Spleen (tissue), 11 donors: ENCODE measurements at regions not wholly inside any gene's neighbourhood (a gene's known extent, or its start where the extent isn't known, plus 50 kb on each side); places are given as distances from the start of the nearest gene placed in this dataset.

ENCODE experiments used
- DNase-seq: peaks from one replicate; pipeline ENCODE4 v3.0.0-alpha.2; 2020
- H3K27ac ChIP-seq, 8 donors: fragments of 200-600 bp; sonication (generic) in 7 of 8; 1 replicate in 4 of 8; 2 replicates in 4 of 8; pipeline versions ENCODE4 v1.5.0 to v1.8.0; 2016 to 2021; ENCODE audit warnings: inconsistent platforms in 4 of 8, mild to moderate bottlenecking in 4 of 8, moderate library complexity in 1 of 8
- H3K27me3 ChIP-seq, 7 donors: fragments of 200-600 bp; sonication (generic) in 6 of 7; replicated peaks in 1 of 7; 1 replicate in 4 of 7; 2 replicates in 3 of 7; pipeline versions ENCODE4 v1.5.0 to v1.8.0; 2016 to 2021; ENCODE audit warnings: inconsistent platforms in 3 of 7, mild to moderate bottlenecking in 1 of 7
- H3K36me3 ChIP-seq, 6 donors: fragments of 200-600 bp; sonication (generic) in 5 of 6; 1 replicate in 4 of 6; 2 replicates in 2 of 6; pipeline versions ENCODE4 v1.5.0 to v1.8.0; 2016 to 2021; ENCODE audit warnings: inconsistent platforms in 2 of 6
- H3K4me1 ChIP-seq, 6 donors: fragments of 200-600 bp; sonication (generic) in 5 of 6; 1 replicate in 3 of 6; 2 replicates in 3 of 6; pipeline versions ENCODE4 v1.5.0 to v1.8.0; 2016 to 2021; ENCODE audit warnings: inconsistent platforms in 3 of 6
- H3K4me3 ChIP-seq, 8 donors: fragments of 200-600 bp; sonication (generic) in 7 of 8; 1 replicate in 4 of 8; 2 replicates in 4 of 8; pipeline versions ENCODE4 v1.5.0 to v1.8.0; 2016 to 2021; ENCODE audit warnings: inconsistent platforms in 4 of 8, mild to moderate bottlenecking in 4 of 8, moderate library complexity in 2 of 8
- H3K9me3 ChIP-seq, 8 donors: fragments of 200-600 bp; sonication (generic) in 7 of 8; 1 replicate in 4 of 8; 2 replicates in 4 of 8; pipeline versions ENCODE4 v1.5.0 to v1.8.0; 2016 to 2021; ENCODE audit warnings: inconsistent platforms in 4 of 8
- POLR2A ChIP-seq, 3 donors: fragments of 450-650 bp; IDR thresholded peaks; one replicate each; pipeline ENCODE4 v1.5.1; 2017; ENCODE audit warnings: antibody characterized with exemption in 3 of 3, mild to moderate bottlenecking in 1 of 3
- POLR2AphosphoS5 ChIP-seq, 3 donors: sonication (generic); formaldehyde crosslinking; IDR thresholded peaks; one replicate each; pipeline ENCODE4 v1.5.1; 2017; ENCODE audit warnings: antibody characterized with exemption in 3 of 3
- WGBS, 5 donors: extraction: QIAGEN DNeasy Blood & Tissue Kit in 3 of 5; methylation state at CpG; one replicate each; pipeline versions ENCODE4 v1.1.5 to v1.1.7; 2013 to 2018; 5-methylcytosine and 5-hydroxymethylcytosine counted together
- intact Hi-C: fragments of 100-400 bp; cut with DNase I; formaldehyde crosslinking; loops from one replicate; pipeline ENCODE4 v1.15.0; 2023; ENCODE audit warnings: low total_unique reads
- TF ChIP-seq, protein P1 (sequence below), 11 experiments: fragments of 200-600 bp in 7 of 11; fragments of 450-650 bp in 4 of 11; sonication (generic) in 4 of 11; IDR thresholded peaks in 8 of 11; conservative IDR thresholded peaks in 3 of 11; 1 replicate in 7 of 11; 2 replicates in 4 of 11; pipeline versions ENCODE4 v1.4.0 to v1.8.0; 2016 to 2021; ENCODE audit warnings: antibody characterized with exemption in 11 of 11, inconsistent platforms in 4 of 11, mild to moderate bottlenecking in 1 of 11
- donor health status: healthy with polysubstance abuse.
- donor health status: DM: no; HTN: no; CAD: no; lungs with moderate emphysema.
- donor health status: DM: no; HTN: no; CAD: no.
- donor health status: Bipolar disorder and iron deficiency.
- donor health status: healthy.
- donor health status: DM: no; HTN: no; CAD: no.
- donor health status: DM: yes; HTN: yes; CAD: no.

DNA sequence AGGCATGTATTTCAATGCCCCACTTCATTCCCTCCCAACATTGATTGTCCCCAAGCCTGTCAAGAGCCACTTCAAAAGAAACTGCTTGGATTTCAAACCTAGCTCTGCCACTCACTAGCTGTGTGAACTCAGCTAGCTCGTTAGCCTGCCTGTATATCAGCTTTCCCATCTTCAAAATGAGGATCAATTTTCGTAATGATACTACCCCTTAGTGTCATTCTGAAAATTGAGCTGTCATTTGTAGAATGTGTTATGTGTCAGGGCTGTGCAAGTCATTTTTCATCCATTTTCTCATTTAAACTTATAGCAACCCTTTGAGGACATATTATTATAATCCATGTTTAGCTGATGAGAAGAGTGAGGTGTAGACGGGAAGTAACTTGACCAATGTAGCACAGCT is 88.6 kb downstream of the TRIM42 start:
- H3K27me3 ChIP-seq, result peaks cover 0 to 12% (median 0%) of the 10 kb centered on the region in 7 donors
- H3K9me3 ChIP-seq, result no peaks in the 10 kb centered on the region
- DNase-seq, result no peak
- TF ChIP-seq POLR2AphosphoS5 (IDR thresholded peaks at IDR 0.05) (no peak), POLR2A (IDR thresholded peaks at IDR 0.05) (no peak)
- TF ChIP-seq, protein P1, sequence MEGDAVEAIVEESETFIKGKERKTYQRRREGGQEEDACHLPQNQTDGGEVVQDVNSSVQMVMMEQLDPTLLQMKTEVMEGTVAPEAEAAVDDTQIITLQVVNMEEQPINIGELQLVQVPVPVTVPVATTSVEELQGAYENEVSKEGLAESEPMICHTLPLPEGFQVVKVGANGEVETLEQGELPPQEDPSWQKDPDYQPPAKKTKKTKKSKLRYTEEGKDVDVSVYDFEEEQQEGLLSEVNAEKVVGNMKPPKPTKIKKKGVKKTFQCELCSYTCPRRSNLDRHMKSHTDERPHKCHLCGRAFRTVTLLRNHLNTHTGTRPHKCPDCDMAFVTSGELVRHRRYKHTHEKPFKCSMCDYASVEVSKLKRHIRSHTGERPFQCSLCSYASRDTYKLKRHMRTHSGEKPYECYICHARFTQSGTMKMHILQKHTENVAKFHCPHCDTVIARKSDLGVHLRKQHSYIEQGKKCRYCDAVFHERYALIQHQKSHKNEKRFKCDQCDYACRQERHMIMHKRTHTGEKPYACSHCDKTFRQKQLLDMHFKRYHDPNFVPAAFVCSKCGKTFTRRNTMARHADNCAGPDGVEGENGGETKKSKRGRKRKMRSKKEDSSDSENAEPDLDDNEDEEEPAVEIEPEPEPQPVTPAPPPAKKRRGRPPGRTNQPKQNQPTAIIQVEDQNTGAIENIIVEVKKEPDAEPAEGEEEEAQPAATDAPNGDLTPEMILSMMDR (IDR thresholded peaks at IDR 0.05 in 8 of 11, conservative IDR thresholded peaks at IDR 0.05 in 3 of 11), result no peak
- H3K4me3 ChIP-seq, result no peak overlapping the region
- no peaks in the 10 kb centered on the region for H3K36me3 ChIP-seq
- no peak overlapping the region for H3K27ac ChIP-seq
- WGBS, 5 donors, result 44 to 87% (median 58%) methylated on average over 3 of the region's 3 CpGs
- intact Hi-C loops, result no loop called here
- H3K4me1 ChIP-seq, result no peaks in the 10 kb centered on the region

GRCh38 chr3:140767566-140767965 is 89.7 kb downstream of the TRIM42 start:
- no peak for DNase-seq
- H3K4me1 ChIP-seq, result no peaks in the 10 kb centered on the region
- no peaks in the 10 kb centered on the region for H3K9me3 ChIP-seq
- no peak overlapping the region for H3K27ac ChIP-seq
- TF ChIP-seq POLR2AphosphoS5 (IDR thresholded peaks at IDR 0.05) (no peak), POLR2A (IDR thresholded peaks at IDR 0.05) (no peak)
- TF ChIP-seq, protein P1 (IDR thresholded peaks at IDR 0.05 in 8 of 11, conservative IDR thresholded peaks at IDR 0.05 in 3 of 11), result no peak
- intact Hi-C loops, result no loop called here
- 74 to 88% (median 79%) methylated on average over 1 of the region's 1 CpG for WGBS, 5 donors
- no peak overlapping the region for H3K4me3 ChIP-seq
- peaks cover 0 to 12% (median 0%) of the 10 kb centered on the region in 7 donors for H3K27me3 ChIP-seq
- no peaks in the 10 kb centered on the region for H3K36me3 ChIP-seq

GRCh38 chr3:140768941-140769340 is 91.1 kb downstream of the TRIM42 start:
- peaks cover 0 to 12% (median 0%) of the 10 kb centered on the region in 7 donors for H3K27me3 ChIP-seq
- no peaks in the 10 kb centered on the region for H3K36me3 ChIP-seq
- H3K4me1 ChIP-seq, result no peaks in the 10 kb centered on the region
- TF ChIP-seq, protein P1 (IDR thresholded peaks at IDR 0.05 in 8 of 11, conservative IDR thresholded peaks at IDR 0.05 in 3 of 11), result no peak
- TF ChIP-seq POLR2AphosphoS5 (IDR thresholded peaks at IDR 0.05) (no peak), POLR2A (IDR thresholded peaks at IDR 0.05) (no peak)
- WGBS, 5 donors, result 80 to 93% (median 86%) methylated on average over 2 of the region's 2 CpGs
- H3K9me3 ChIP-seq, result no peaks in the 10 kb centered on the region
- DNase-seq, result no peak
- no peak overlapping the region for H3K27ac ChIP-seq
- intact Hi-C loops, result no loop called here
- no peak overlapping the region for H3K4me3 ChIP-seq

DNA sequence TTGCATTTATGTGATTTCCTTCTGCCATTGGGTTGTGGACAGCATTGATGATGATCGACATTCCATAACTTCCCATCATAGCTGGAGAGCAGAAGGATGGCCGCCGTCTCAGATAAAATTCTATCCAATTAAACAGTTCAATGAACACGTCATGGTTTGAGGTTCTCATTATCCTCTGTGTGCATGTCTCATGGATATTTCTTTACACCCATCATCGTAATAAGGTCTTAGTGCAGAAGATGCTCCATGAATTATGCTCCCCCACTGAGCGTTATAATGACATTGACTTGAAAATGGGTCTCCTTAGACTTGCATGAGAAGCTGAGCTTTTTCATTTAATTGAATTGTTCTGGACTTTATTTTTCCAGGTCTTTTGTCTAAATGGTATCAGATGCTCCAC is 92.1 kb downstream of the TRIM42 start:
- H3K27me3 ChIP-seq, result peaks cover 0 to 12% (median 0%) of the 10 kb centered on the region in 7 donors
- 75 to 95% (median 90%) methylated on average over 6 of the region's 6 CpGs for WGBS, 5 donors
- DNase-seq, result no peak
- H3K4me1 ChIP-seq, result no peaks in the 10 kb centered on the region
- H3K36me3 ChIP-seq, result no peaks in the 10 kb centered on the region
- peaks cover 0 to 2% (median 0%) of the 10 kb centered on the region in 8 donors for H3K9me3 ChIP-seq
- no peak overlapping the region for H3K4me3 ChIP-seq
- TF ChIP-seq, protein P1 (IDR thresholded peaks at IDR 0.05 in 8 of 11, conservative IDR thresholded peaks at IDR 0.05 in 3 of 11), result no peak
- TF ChIP-seq POLR2AphosphoS5 (IDR thresholded peaks at IDR 0.05) (no peak), POLR2A (IDR thresholded peaks at IDR 0.05) (no peak)
- no peak overlapping the region for H3K27ac ChIP-seq
- intact Hi-C loops, result no loop called here
